GM20431 (cell line): ENCODE measurements at regions not wholly inside any gene's neighbourhood (a gene's known extent, or its start where the extent isn't known, plus 50 kb on each side); places are given as distances from the start of the nearest gene placed in this dataset.
"Not testable (repeated sequence)": the region's sequence is repeated elsewhere in the genome, so short reads cannot be mapped to it uniquely, and the experiment has no call there.

Experiments
- in situ Hi-C: fragments of 300-500 bp; cut with MseI, MboI; formaldehyde crosslinking; loops from one replicate; pipeline ENCODE4 v1.15.0; 2020; ENCODE audit warnings: low sequenced_read_pairs; ENCODE audit not compliant: unreplicated experiment

DNA sequence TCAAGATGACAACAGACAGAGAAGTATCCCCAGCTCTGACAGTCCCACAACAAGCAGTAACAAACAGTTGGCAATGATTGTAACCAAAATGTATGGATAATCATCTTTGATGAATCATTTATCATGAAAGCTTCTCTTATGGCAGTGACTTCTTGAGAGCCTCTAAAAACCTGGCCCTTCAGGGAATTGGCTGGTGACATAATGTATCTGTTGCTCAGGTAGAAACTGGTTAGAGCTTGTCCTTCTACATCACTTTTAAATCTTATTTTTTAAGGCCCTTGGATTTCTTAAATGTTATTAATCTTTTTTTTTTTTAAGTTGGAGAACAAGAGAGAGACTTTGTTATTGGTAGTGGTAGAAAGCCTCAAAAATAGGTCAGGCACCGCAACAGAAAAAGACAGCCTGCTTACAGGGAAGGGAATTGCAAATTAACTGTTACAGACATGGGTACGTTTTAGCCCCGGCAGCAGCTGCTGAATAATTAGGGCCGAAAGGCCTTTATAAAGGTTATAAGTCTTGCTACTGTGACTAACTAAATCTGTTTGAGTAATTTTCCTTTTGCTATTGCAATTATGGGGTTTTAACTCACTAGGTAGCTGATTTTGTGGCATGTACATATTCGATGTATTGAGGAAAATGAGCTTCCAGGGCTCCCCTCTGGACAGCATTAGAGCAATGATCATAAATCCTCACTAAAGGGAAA, 207.7 kb upstream of the LRRC4C start:
- in situ Hi-C loops = no loop called here

DNA sequence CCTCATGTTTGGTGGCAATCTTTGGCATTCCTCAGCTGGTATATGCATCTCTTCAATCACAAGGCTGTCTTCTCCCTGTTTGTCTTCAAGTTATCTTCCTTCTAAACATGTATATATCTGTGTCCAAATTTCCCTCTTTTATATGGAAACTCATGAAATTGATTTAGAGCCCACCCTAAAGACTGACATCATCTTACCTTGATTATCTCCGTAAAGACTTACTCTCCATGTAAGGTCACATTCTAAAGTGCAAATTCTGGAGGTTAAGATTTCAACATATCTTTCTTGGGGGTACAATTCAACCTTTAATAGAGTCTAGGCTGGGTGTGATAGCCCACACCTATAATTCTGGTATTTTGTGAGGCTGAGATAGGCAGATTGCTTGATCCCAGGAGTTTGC, 215.8 kb upstream of the LRRC4C start:
- in situ Hi-C loops = no loop called here

DNA sequence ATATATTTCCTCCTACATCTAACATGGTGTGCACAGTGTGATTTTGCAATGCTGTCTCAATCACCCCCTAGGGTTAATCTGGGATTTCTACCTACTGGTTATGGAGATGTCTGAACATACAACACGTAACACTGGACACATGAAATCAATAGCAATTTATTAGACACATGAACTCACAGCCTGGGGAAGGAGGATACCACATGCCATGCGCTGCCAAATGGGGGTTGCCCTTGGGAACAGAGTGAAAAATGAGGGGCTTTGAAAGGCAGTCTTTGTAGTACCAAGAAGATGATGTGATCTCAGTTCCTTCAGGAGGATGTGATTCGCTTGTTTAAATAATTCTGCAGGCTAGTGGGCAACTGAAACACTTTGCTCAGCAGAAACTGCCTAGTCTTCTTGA, 253.6 kb upstream of the LRRC4C start:
- in situ Hi-C loops = no loop called here

DNA sequence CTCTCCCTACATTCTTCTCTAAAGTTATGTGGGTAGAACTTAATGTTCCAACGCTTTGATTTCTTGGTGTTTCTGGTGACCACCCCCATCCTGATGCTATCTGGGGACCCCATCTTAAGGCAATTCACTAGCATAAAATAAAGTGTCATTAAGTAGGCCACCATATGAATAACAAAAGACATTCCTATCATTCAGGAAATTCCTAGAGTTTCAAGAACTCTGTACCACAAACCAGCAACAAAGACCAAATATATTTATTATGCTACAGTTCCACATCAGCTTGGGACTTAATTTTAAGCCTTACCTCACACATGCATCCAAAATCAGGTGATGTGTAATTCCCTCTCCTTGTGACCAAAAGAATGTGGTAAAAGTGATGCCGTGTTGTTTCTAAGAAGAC, 254.6 kb upstream of the LRRC4C start:
- in situ Hi-C loops = no loop called here

DNA sequence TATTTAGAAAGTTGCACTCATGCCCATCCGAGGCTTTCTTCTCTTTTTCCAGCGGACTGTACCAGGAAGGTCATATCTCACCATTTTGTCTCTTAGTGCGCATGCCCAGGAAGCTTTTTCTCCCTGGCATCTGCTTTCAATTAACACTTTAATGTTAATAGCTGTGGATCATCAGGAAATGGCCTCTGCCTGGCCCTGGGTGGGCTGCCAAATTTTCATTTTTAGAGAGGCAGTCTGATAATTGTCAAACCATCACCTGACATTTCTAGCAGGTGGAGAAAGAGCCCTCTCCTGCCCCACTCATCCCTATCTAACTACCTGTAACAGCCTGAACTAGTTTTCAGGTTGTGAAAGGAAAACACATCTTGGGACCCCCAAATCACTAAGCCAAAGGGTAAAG, 257.4 kb upstream of the LRRC4C start:
- in situ Hi-C loops = no loop called here

DNA sequence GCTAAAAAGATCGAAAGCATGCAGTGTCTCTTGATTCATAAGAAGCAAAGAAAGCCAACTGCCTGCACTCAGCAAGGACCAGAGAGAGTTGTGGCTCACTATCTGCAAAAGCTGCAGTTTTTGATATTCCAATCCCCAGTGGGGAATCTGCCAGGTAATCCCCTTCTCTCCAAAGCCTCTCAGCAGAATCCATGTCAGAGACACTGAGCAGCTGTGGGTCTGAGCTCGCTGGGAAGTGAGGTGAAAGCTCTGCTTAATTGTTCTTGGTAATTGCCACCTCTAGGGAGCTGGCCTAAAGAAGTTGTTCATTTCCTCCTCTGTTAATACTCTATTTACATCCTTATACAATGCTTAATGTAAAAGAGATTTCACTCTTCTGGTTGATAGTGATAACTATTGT, 261.3 kb upstream of the LRRC4C start:
- in situ Hi-C loops = no loop called here

DNA sequence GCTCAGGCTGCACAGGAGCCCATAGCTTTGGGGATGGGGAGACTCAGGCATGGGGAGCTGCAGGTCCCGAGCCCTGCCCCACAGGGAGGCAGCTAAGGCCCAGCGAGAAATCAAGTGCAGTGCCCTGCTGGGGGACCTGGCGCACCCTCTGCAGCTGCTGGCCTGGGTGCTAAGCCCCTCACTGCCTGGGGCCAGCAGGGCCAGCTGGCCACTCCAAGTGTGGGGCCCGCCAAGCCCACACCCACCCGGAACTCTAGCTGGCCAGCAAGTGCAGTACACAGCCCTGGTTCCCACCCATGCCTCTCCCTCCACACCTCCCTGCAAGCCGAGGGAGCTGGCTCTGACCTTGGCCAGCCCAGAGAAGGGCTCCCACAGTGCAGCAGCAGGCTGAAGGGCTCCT, 268.7 kb upstream of the LRRC4C start:
- in situ Hi-C loops = not testable (repeated sequence)

DNA sequence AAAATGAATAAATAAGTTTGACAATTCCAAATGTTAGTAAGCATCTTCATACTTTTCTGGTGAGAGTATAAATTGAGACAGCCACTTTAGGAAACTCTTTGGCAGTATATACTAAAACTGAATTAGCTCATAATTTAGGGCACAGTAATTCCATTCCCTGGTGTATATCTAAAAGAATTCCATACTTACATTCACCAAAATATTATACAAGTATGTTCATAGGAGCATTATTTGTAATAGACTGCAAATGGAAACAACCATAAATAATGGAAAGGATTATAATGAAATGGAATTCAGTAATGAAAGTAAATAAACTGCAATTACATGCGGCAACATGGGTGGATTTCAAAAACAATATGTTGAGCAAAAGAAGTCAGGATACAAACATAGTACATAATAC, 315.8 kb upstream of the LRRC4C start:
- in situ Hi-C loops = no loop called here

DNA sequence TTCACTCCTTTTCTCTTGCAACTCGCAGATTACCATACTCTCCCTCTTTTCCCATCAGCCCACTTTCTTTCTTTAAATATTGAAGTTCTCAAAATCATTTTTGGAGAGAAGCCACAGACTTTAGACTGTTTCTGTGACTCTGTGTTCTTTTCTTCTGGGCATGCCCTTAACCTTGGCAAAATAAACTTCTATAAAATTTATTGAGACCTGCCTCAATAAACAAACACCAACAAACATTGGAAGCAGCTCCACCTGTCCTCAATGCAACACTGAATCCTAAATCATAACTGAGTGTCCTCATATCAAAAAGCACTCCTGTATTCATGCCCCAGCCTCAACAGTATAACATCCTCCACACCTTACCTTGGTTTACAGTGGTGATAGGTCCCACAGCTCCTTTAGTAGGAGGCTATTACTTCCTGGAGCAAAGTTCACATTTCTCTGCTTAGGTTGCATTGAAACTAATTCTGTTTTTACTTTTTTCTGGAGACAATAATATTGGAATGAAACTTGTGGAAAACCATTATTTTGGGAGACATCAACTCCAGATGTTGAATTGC, 320.0 kb upstream of the LRRC4C start:
- in situ Hi-C loops = no loop called here

DNA sequence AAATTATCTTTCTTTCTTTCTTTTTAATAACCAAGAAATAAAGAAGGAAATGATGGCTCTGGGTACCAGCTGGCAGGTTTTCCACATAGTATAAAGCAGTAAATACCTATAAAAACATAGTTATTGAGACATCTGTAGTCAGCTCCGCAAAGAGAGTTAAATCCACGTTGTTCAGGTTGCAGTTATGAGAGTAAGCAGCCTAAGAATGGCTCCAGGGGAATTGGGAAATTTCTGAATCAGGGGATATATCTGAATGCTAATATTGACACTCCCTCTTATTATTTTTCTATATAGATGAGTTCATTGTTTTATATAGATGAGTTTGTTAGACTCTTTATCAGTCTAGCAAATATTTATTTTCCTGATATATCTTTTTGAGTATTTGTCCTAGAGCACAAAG, 322.0 kb upstream of the LRRC4C start:
- in situ Hi-C loops = no loop called here

DNA sequence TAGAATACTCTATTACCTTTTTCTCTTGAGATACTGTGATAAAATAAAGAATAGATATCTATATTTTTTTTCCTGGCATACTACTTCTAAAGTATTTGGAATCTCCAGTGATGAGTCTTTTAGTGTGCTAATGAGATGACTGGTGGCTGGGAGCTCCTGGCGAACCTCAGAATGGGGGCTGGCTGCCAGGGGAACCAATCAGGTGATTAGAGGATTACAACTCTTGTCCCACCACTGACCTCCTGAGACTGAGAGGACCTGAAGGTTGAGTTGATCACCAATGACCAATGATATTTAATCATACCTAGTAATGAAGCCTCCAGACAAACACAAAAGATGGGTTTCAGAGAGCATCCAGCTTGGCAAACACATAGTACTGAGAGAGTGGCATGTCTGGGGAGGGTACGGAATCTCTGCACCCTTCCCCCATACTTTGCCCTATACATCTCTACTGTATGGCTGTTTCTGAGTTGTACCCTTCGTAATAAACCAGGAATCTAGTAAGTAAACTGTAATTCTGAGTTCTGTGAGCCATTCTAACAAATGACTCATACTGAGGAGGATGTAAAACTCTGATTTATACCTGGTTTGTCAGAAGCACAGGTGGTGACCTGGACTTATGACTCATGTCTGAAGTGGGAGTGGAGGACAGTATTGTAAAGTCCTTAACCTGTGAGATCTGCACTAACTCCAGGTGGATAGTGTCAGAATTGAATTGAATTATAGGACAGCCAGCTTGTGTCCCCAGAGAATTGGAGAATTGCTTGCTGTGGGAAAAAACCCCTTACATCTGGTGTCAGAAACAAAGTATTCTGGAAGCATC, 325.3 kb upstream of the LRRC4C start:
- in situ Hi-C loops = no loop called here

DNA sequence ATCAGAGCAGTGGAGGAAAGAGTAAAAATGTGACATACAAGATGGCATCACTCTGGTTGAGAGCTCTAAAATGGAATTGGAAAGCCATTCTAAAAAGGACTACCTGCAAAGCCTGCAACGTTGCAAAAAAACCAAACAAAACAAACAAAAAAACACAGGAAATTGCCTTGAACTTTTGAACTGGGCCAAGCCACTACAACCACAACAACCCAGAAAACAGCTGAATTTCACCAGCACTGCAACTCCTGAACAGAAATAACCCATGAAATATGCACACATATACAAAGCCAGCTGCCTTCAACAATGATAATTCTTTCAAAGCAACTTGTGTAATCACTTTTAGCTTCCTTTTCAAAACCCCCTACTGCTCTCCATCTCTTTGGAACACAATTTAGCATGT, 326.6 kb upstream of the LRRC4C start:
- in situ Hi-C loops = no loop called here

DNA sequence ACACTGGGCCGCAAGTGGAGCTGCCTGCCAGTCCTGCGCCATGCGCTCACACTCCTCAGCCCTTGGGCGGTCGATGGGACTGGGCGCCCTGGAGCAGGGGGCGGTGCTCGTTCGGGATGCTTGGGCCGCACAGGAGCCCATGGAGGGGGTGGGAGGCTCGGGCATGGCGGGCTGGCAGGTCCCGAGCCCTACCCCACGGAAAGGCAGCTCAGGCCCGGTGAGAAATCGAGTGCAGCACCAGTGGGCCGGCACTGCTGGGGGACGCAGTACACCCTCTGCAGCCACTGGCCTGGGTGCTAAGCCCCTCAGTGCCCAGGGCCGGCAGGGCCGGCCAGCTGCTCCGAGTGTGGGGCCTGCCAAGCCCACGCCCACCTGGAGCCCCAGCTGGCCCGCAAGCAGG, 328.7 kb upstream of the LRRC4C start:
- in situ Hi-C loops = no loop called here

DNA sequence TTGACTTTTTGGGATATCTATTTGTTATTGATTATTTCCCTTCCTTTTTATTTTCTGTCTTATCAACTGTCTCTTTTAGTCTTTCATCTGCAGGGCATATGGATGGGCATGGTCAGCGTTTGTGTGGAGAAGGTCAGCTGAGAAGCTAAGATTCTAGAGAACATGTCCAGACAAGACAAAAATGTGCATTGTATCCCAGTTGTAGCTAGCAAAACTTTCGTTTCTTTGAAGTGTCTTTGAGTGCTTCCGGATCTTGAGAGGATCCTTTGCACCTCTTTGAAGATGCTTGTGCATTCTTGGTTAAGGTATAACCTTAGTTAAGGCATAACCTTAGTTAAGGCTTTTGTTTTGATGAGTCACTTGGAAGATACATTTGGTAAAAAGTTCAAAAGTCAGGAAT, 329.9 kb upstream of the LRRC4C start:
- in situ Hi-C loops = no loop called here

DNA sequence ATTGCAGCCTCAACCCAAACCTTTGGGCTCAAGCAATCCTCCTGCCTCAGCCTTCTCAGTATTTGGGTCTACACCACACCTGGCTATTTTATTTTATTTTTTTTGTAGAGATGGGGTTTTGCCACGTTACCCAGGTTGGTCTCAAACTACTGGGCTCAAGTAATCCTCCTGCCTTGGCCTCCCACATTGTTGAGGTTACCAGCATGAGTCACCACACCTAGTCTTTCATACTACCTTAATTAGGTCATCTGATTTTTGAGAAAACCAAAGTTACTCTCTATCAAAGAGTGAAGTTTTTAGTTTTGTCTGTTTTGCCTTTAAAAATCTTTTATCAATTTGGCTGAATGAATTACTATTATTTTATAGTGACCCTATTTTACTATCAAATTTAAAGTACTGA, 335.6 kb upstream of the LRRC4C start:
- in situ Hi-C loops = no loop called here

DNA sequence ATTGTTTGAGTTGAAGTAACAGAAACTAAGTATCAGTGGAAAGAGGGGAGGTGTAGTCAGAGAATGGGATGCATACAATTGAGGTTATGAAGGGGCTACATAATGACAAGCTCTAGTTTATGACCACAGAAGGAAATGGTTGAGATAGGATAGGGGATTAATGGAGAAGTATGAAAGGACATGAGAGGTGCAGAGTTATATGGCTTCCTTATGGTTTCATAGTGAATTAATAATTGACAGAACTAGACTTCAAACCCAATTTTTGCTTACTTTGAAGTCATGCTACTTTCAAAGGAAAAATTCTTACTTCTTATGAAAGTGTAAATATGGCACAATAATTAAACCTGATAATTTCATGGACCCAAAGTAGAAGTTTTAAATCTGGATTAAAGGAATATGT, 340.3 kb upstream of the LRRC4C start:
- in situ Hi-C loops = no loop called here

DNA sequence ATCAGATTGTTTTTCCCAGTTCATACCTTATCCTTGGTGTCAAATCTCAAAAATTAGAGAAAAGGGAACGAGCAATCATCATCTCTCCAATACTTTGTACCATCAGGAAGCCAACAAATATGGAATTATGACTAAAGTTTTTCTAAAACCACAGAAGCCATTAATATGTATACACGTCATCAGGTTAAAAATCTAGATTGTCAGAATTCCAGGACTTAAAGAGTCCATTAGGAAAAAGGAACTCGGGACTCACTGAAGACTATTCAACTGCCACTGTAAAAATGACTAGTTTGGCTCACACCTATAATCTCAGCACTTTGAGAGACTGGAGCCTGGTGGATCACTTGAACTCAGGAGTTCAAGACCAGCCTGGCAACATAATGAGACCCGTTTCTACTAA, 344.4 kb upstream of the LRRC4C start:
- in situ Hi-C loops = no loop called here

DNA sequence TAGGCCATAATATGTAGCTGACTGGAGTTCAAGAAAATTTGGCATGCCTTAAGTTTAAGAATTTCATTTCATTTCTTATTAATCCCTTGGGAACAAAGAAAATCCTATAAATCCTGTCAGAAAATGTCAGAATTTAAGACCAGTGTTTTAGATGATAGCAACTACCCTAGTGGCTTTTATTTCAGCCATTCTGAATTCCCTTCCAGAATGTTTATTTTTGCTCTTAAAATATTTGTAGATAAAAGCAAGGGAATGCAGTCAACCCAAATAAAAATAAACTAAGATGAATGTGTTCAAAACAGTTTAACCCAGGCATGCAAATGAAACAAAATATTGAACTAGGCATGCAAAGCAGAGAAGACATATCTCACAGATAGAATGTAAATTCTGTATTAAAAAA, 356.9 kb upstream of the LRRC4C start:
- in situ Hi-C loops = no loop called here

DNA sequence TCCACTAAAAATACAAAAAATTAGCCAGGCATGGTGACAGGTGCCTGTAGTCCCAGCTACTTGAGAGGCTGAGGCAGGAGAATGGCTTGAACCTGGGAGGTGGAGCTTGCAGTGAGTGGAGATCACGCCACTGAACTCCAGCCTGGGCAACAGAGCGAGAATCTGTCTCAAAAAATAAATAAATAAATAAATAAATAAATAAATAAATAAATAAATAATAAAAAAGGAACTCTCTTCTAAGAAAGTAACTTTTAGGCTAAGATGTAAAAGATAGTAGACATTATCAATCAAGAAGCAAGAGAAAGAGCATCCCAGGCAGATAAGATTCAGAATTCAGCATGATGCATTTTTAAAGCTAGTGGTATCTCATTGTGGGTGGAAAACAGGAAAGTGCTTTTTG, 364.8 kb upstream of the LRRC4C start:
- in situ Hi-C loops = not testable (repeated sequence)

DNA sequence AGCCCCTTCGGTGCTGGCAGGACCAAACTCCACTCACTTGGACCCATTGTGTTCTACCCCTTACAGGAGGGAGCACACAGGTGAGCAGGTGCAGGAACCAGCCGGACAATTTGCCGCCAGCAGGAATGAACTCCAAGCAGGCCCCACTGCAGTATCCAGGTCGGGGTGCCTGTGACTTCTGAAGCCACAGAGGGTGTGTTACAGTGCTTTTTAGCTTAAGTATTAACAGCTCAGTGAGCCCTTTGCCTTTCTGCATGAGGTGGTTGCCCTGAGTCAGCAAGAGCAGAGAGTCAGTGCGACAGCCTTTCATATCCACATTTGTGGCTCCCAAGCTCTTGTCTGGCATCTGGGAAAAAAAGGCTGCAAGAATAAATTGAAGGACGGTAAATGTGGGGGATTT, 366.6 kb upstream of the LRRC4C start:
- in situ Hi-C loops = no loop called here

DNA sequence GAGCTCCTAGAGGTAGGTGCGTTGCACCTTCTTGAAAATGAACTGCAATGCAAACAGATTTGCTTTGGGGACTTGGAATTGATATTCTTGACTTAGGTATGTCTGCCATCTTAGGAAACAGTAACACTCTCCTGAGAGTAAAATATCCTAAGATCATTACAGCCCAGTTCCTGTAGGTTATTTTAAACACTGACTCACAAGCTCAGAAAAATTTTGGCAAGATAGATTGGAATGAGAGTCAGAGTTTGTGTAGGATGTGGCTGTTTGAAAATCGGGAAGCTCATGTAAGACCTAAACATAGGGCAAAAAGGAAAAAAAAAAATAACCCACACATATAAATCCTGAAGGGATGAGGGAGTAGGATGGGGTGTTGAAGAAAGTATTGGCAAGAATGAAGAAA, 377.0 kb upstream of the LRRC4C start:
- in situ Hi-C loops = no loop called here

DNA sequence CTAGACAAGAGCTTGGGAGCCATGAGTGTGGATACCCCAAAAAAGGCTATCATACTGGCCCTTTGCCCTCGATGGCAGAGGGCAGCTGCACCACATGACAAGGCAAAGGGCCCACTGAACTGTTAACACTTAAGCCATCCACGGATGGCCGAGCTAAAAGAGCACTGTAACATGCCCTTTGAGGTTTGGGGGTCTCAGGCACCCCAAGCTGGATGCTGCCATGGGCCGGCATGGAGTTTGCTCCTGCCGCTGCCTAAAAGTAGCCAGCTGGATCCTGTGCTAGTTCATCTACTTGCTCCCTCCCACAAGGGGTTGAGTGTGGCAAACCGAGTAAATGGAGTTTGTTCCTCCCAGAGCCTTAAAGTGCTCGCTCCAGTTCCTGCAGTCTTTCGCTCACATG, 383.2 kb upstream of the LRRC4C start:
- in situ Hi-C loops = no loop called here
